ENCODE measurements at regions not wholly inside any gene's neighbourhood (a gene's known extent, or its start where the extent isn't known, plus 50 kb on each side); places are given as distances from the start of the nearest gene placed in this dataset.

GRCh38 chr2:12114816-12115215 lies 368.4 kb downstream of the LPIN1 start:
- Histone ChIP-seq H3K9ac (ENCODE audit: low read length) (no peak overlapping the region), H3K9me3 (ENCODE audit: control insufficient read depth in 1 of 2, insufficient read depth in 1 of 2, low read depth in 1 of 2, low read length in 2 of 2) (no peaks in the 10 kb centered on the region), H3K9me2 (ENCODE audit: insufficient read depth) (no peaks in the 10 kb centered on the region), H2AFZ (ENCODE audit: low read depth, low read length, poor library complexity, severe bottlenecking) (no peak overlapping the region), H3K27ac (ENCODE audit: low read depth, low read length) (no peak overlapping the region), H4K20me1 (ENCODE audit: insufficient read depth) (no peaks in the 10 kb centered on the region), H3K36me3 (ENCODE audit: control insufficient read depth in 1 of 2, insufficient read depth in 2 of 2, low read length in 2 of 2) (no peaks in the 10 kb centered on the region), H3K79me2 (ENCODE audit: insufficient read depth, low read length) (no peaks in the 10 kb centered on the region), H3K4me3 (replicated peaks in 1 of 2; ENCODE audit: low read depth in 1 of 2, low read length in 2 of 2) (no peak overlapping the region), H3K4me1 (ENCODE audit: control insufficient read depth in 1 of 2, insufficient read depth in 2 of 2, low read length in 2 of 2) (no peaks in the 10 kb centered on the region), H3K27me3 (ENCODE audit: insufficient read depth, low read length) (no peaks in the 10 kb centered on the region), H3K4me2 (ENCODE audit: low read length) (no peak overlapping the region)
- no TSS peak for BruUV-seq (replicated peaks)
- TF ChIP-seq FOSL1 (IDR thresholded peaks at IDR 0.05; ENCODE audit: low read depth) (no peak), ATF3 (IDR thresholded peaks at IDR 0.05) (no peak), POLR2AphosphoS5 (IDR thresholded peaks at IDR 0.05; ENCODE audit: low read depth, low read length) (no peak), SRF (IDR thresholded peaks at IDR 0.05; ENCODE audit: low read depth) (no peak)
- POLR2A ChIA-PET: no interaction called here
- intact Hi-C loops (cut with micrococcal nuclease): no loop called here
- RAD21 ChIA-PET (ENCODE audit: low non-redundant PET in 1 of 2, low total read pairs in 2 of 2, uncharacterized antibody in 2 of 2, unreplicated experiment in 2 of 2): no interaction called here
- CTCF ChIA-PET: no interaction called here
- no peak for DNase-seq (ENCODE audit: low read depth, low spot score)
- no peak for ATAC-seq

GRCh38 chr2:12116228-12116750 lies 369.9 kb downstream of the LPIN1 start:
- BruUV-seq (replicated peaks): no TSS peak
- Histone ChIP-seq H2AFZ (ENCODE audit: low read depth, low read length, poor library complexity, severe bottlenecking) (no peak overlapping the region), H3K79me2 (ENCODE audit: insufficient read depth, low read length) (no peaks in the 10 kb centered on the region), H3K9me2 (ENCODE audit: insufficient read depth) (no peaks in the 10 kb centered on the region), H3K9ac (ENCODE audit: low read length) (no peak overlapping the region), H3K27me3 (ENCODE audit: insufficient read depth, low read length) (no peaks in the 10 kb centered on the region), H3K27ac (ENCODE audit: low read depth, low read length) (no peak overlapping the region), H4K20me1 (ENCODE audit: insufficient read depth) (no peaks in the 10 kb centered on the region), H3K4me2 (ENCODE audit: low read length) (no peak overlapping the region), H3K9me3 (ENCODE audit: control insufficient read depth in 1 of 2, insufficient read depth in 1 of 2, low read depth in 1 of 2, low read length in 2 of 2) (no peaks in the 10 kb centered on the region), H3K4me3 (replicated peaks in 1 of 2; ENCODE audit: low read depth in 1 of 2, low read length in 2 of 2) (no peak overlapping the region), H3K4me1 (ENCODE audit: control insufficient read depth in 1 of 2, insufficient read depth in 2 of 2, low read length in 2 of 2) (no peaks in the 10 kb centered on the region), H3K36me3 (ENCODE audit: control insufficient read depth in 1 of 2, insufficient read depth in 2 of 2, low read length in 2 of 2) (no peaks in the 10 kb centered on the region)
- ATAC-seq: no peak
- ChIA-PET POLR2A (no interaction called here), CTCF (no interaction called here), RAD21 (ENCODE audit: low non-redundant PET in 1 of 2, low total read pairs in 2 of 2, uncharacterized antibody in 2 of 2, unreplicated experiment in 2 of 2) (no interaction called here)
- intact Hi-C loops (cut with micrococcal nuclease): no loop called here
- DNase-seq (ENCODE audit: low read depth, low spot score): no peak
- no peak for TF ChIP-seq CBX3 (IDR thresholded peaks at IDR 0.05; ENCODE audit: low read depth)
- TF ChIP-seq RAD21 (IDR thresholded peaks at IDR 0.05; ENCODE audit: low read depth): no peak
- no peak for TF ChIP-seq ZFX (IDR thresholded peaks at IDR 0.05)
- no peak for TF ChIP-seq MAX (IDR thresholded peaks at IDR 0.05)
- no peak for TF ChIP-seq FOSL1 (IDR thresholded peaks at IDR 0.05; ENCODE audit: low read depth)
- TF ChIP-seq CEBPB (IDR thresholded peaks at IDR 0.05; ENCODE audit: low read depth): no peak
- TF ChIP-seq CTCF (IDR thresholded peaks at IDR 0.05 in 2 of 3, conservative IDR thresholded peaks at IDR 0.05 in 1 of 3; ENCODE audit: borderline replicate concordance in 1 of 3, insufficient read depth in 1 of 3, low read depth in 2 of 3, low read length in 2 of 3): no peak
- TF ChIP-seq YY1 (IDR thresholded peaks at IDR 0.05; ENCODE audit: extremely low read depth, insufficient replicate concordance, low read depth, low read length): no peak
- TF ChIP-seq EZH2 (IDR thresholded peaks at IDR 0.05): no peak
- no peak for TF ChIP-seq POLR2A (IDR thresholded peaks at IDR 0.05; ENCODE audit: borderline replicate concordance, extremely low read depth, insufficient read depth, insufficient read length)
- no peak for TF ChIP-seq EZH2phosphoT487 (IDR thresholded peaks at IDR 0.05; ENCODE audit: borderline replicate concordance)
- no peak for TF ChIP-seq TCF7L2 (IDR thresholded peaks at IDR 0.05; ENCODE audit: borderline replicate concordance, extremely low read depth, insufficient read depth, insufficient read length)
- TF ChIP-seq SRF (IDR thresholded peaks at IDR 0.05; ENCODE audit: low read depth): no peak
